ENCODE measurements at regions not wholly inside any gene's neighbourhood (a gene's known extent, or its start where the extent isn't known, plus 50 kb on each side); places are given as distances from the start of the nearest gene placed in this dataset.
"Not testable (repeated sequence)": the region's sequence is repeated elsewhere in the genome, so short reads cannot be mapped to it uniquely, and the experiment has no call there.

DNA sequence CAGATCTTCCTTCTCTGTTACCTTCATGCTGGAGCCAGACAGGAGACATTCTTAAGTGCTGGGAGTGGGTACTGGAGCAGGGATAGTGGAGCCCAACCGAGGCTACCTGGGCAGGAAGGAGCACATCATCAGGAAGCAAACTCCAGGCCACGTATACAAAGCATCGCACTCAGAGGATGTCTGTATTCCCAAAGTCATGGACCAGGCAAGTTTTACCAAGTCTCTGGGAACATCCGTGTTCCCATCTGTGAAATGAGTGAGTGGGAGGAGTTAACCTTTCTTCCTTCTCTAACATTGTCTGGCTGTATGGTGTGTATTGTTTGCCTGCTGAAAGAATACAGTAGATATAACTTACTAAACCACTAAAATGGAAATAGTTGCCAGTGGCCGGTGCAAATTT is 175.0 kb upstream of the TMEM45B start:
- Histone ChIP-seq H2BK5ac (ENCODE audit: low read length) (no peak overlapping the region), H3K27me3 (ENCODE audit: insufficient read depth, low read length, poor library complexity) (no peaks in the 10 kb centered on the region), H3K56ac (ENCODE audit: low read length) (no peak overlapping the region), H3K23ac (ENCODE audit: low read length) (no peak overlapping the region), H3K4ac (ENCODE audit: low read depth, low read length) (no peak overlapping the region), H3K4me2 (ENCODE audit: low read length) (no peak overlapping the region), H3K4me3 (ENCODE audit: low read length) (no peak overlapping the region), H2AK5ac (ENCODE audit: low read length) (no peak overlapping the region), H2BK120ac (ENCODE audit: low read depth, low read length) (no peak overlapping the region), H3K79me2 (ENCODE audit: control insufficient read depth, insufficient read depth, low read length) (no peaks in the 10 kb centered on the region), H3K4me1 (ENCODE audit: control insufficient read depth, low read depth, low read length) (no peaks in the 10 kb centered on the region), H3K18ac (ENCODE audit: low read length) (no peak overlapping the region), H4K5ac (ENCODE audit: low read length) (no peak overlapping the region), H3K27ac (ENCODE audit: low read depth, low read length) (no peak overlapping the region), H2BK15ac (replicated peaks; ENCODE audit: low read depth) (no peak overlapping the region), H3K36me3 (ENCODE audit: control insufficient read depth, insufficient read depth, low read length) (no peaks in the 10 kb centered on the region), H4K8ac (ENCODE audit: low read depth, low read length) (no peak overlapping the region), H3K9ac (ENCODE audit: low read length) (no peak overlapping the region), H3K79me1 (ENCODE audit: low read length) (no peaks in the 10 kb centered on the region)
- WGBS (ENCODE audit: extremely low coverage, insufficient coverage, low lambda C conversion rate) = no CpG with 5 or more reads among the region's 5 CpGs
- DNase-seq = no peak

- Histone ChIP-seq H3K4me3 (ENCODE audit: low read length) (no peak overlapping the region), H3K27me3 (ENCODE audit: insufficient read depth, low read length, poor library complexity) (no peaks in the 10 kb centered on the region), H3K9ac (ENCODE audit: low read length) (no peak overlapping the region), H4K8ac (ENCODE audit: low read depth, low read length) (no peak overlapping the region), H3K56ac (ENCODE audit: low read length) (no peak overlapping the region), H3K18ac (ENCODE audit: low read length) (no peak overlapping the region), H3K27ac (ENCODE audit: low read depth, low read length) (no peak overlapping the region), H3K36me3 (ENCODE audit: control insufficient read depth, insufficient read depth, low read length) (no peaks in the 10 kb centered on the region), H4K5ac (ENCODE audit: low read length) (no peak overlapping the region), H2BK5ac (ENCODE audit: low read length) (no peak overlapping the region), H3K4ac (ENCODE audit: low read depth, low read length) (no peak overlapping the region), H2BK15ac (replicated peaks; ENCODE audit: low read depth) (no peak overlapping the region), H2AK5ac (ENCODE audit: low read length) (no peak overlapping the region), H3K79me2 (ENCODE audit: control insufficient read depth, insufficient read depth, low read length) (no peaks in the 10 kb centered on the region), H2BK120ac (ENCODE audit: low read depth, low read length) (no peak overlapping the region), H3K4me2 (ENCODE audit: low read length) (no peak overlapping the region), H3K4me1 (ENCODE audit: control insufficient read depth, low read depth, low read length) (no peaks in the 10 kb centered on the region), H3K23ac (ENCODE audit: low read length) (no peak overlapping the region), H3K79me1 (ENCODE audit: low read length) (no peaks in the 10 kb centered on the region)
- no CpG with 5 or more reads among the region's 6 CpGs for WGBS (ENCODE audit: extremely low coverage, insufficient coverage, low lambda C conversion rate)
- no peak for DNase-seq
Observed at GRCh38 chr11:129643031-129643721, 172.5 kb upstream of the TMEM45B start.

- DNase-seq = no peak
- 100% methylated on average over 1 of the region's 3 CpGs for WGBS (ENCODE audit: extremely low coverage, insufficient coverage, low lambda C conversion rate)
- H4K8ac ChIP-seq (ENCODE audit: low read depth, low read length) = no peak overlapping the region
- H3K4ac ChIP-seq (ENCODE audit: low read depth, low read length) = no peak overlapping the region
- no peak overlapping the region for H4K5ac ChIP-seq (ENCODE audit: low read length)
- H3K4me3 ChIP-seq (ENCODE audit: low read length) = no peak overlapping the region
- H2BK120ac ChIP-seq (ENCODE audit: low read depth, low read length) = no peak overlapping the region
- no peak overlapping the region for H3K27ac ChIP-seq (ENCODE audit: low read depth, low read length)
- no peak overlapping the region for H3K4me2 ChIP-seq (ENCODE audit: low read length)
- no peak overlapping the region for H3K56ac ChIP-seq (ENCODE audit: low read length)
- H2BK15ac ChIP-seq (replicated peaks; ENCODE audit: low read depth) = no peak overlapping the region
- H3K36me3 ChIP-seq (ENCODE audit: control insufficient read depth, insufficient read depth, low read length) = no peaks in the 10 kb centered on the region
- no peaks in the 10 kb centered on the region for H3K79me2 ChIP-seq (ENCODE audit: control insufficient read depth, insufficient read depth, low read length)
- no peak overlapping the region for H2AK5ac ChIP-seq (ENCODE audit: low read length)
- no peak overlapping the region for H3K9ac ChIP-seq (ENCODE audit: low read length)
- no peak overlapping the region for H2BK5ac ChIP-seq (ENCODE audit: low read length)
- H3K23ac ChIP-seq (ENCODE audit: low read length) = no peak overlapping the region
- no peak overlapping the region for H3K18ac ChIP-seq (ENCODE audit: low read length)
- no peaks in the 10 kb centered on the region for H3K27me3 ChIP-seq (ENCODE audit: insufficient read depth, low read length, poor library complexity)
- no peaks in the 10 kb centered on the region for H3K4me1 ChIP-seq (ENCODE audit: control insufficient read depth, low read depth, low read length)
- no peaks in the 10 kb centered on the region for H3K79me1 ChIP-seq (ENCODE audit: low read length)
Observed at GRCh38 chr11:129644326-129644725, 171.3 kb upstream of the TMEM45B start.

- no peak for DNase-seq
- WGBS (ENCODE audit: extremely low coverage, insufficient coverage, low lambda C conversion rate) = no CpG with 5 or more reads among the region's 1 CpG
- H3K18ac ChIP-seq (ENCODE audit: low read length) = no peak overlapping the region
- H4K5ac ChIP-seq (ENCODE audit: low read length) = no peak overlapping the region
- no peak overlapping the region for H3K27ac ChIP-seq (ENCODE audit: low read depth, low read length)
- H3K4ac ChIP-seq (ENCODE audit: low read depth, low read length) = no peak overlapping the region
- no peaks in the 10 kb centered on the region for H3K79me1 ChIP-seq (ENCODE audit: low read length)
- H2BK5ac ChIP-seq (ENCODE audit: low read length) = no peak overlapping the region
- H3K56ac ChIP-seq (ENCODE audit: low read length) = no peak overlapping the region
- no peaks in the 10 kb centered on the region for H3K27me3 ChIP-seq (ENCODE audit: insufficient read depth, low read length, poor library complexity)
- H3K23ac ChIP-seq (ENCODE audit: low read length) = no peak overlapping the region
- no peak overlapping the region for H3K9ac ChIP-seq (ENCODE audit: low read length)
- H3K36me3 ChIP-seq (ENCODE audit: control insufficient read depth, insufficient read depth, low read length) = no peaks in the 10 kb centered on the region
- no peak overlapping the region for H2AK5ac ChIP-seq (ENCODE audit: low read length)
- H3K4me2 ChIP-seq (ENCODE audit: low read length) = no peak overlapping the region
- no peak overlapping the region for H2BK120ac ChIP-seq (ENCODE audit: low read depth, low read length)
- H3K79me2 ChIP-seq (ENCODE audit: control insufficient read depth, insufficient read depth, low read length) = no peaks in the 10 kb centered on the region
- H2BK15ac ChIP-seq (replicated peaks; ENCODE audit: low read depth) = no peak overlapping the region
- H3K4me1 ChIP-seq (ENCODE audit: control insufficient read depth, low read depth, low read length) = no peaks in the 10 kb centered on the region
- no peak overlapping the region for H3K4me3 ChIP-seq (ENCODE audit: low read length)
- H4K8ac ChIP-seq (ENCODE audit: low read depth, low read length) = no peak overlapping the region
Observed at GRCh38 chr11:129645943-129646342, 169.7 kb upstream of the TMEM45B start.

- not testable (repeated sequence) for H3K79me1 ChIP-seq (ENCODE audit: low read length); H3K27me3 ChIP-seq (ENCODE audit: insufficient read depth, low read length, poor library complexity); H3K36me3 ChIP-seq (ENCODE audit: control insufficient read depth, insufficient read depth, low read length); H4K8ac ChIP-seq (ENCODE audit: low read depth, low read length); H3K4ac ChIP-seq (ENCODE audit: low read depth, low read length); H3K4me2 ChIP-seq (ENCODE audit: low read length); H3K4me3 ChIP-seq (ENCODE audit: low read length); H4K5ac ChIP-seq (ENCODE audit: low read length); H3K23ac ChIP-seq (ENCODE audit: low read length); H3K9ac ChIP-seq (ENCODE audit: low read length); H3K18ac ChIP-seq (ENCODE audit: low read length); H2BK15ac ChIP-seq (replicated peaks; ENCODE audit: low read depth); H2BK5ac ChIP-seq (ENCODE audit: low read length); H2AK5ac ChIP-seq (ENCODE audit: low read length); DNase-seq; H3K27ac ChIP-seq (ENCODE audit: low read depth, low read length); H3K79me2 ChIP-seq (ENCODE audit: control insufficient read depth, insufficient read depth, low read length); H3K56ac ChIP-seq (ENCODE audit: low read length); H3K4me1 ChIP-seq (ENCODE audit: control insufficient read depth, low read depth, low read length); H2BK120ac ChIP-seq (ENCODE audit: low read depth, low read length)
- no CpG with 5 or more reads among the region's 4 CpGs for WGBS (ENCODE audit: extremely low coverage, insufficient coverage, low lambda C conversion rate)
Observed at GRCh38 chr11:129650044-129650443, 165.6 kb upstream of the TMEM45B start.

DNA sequence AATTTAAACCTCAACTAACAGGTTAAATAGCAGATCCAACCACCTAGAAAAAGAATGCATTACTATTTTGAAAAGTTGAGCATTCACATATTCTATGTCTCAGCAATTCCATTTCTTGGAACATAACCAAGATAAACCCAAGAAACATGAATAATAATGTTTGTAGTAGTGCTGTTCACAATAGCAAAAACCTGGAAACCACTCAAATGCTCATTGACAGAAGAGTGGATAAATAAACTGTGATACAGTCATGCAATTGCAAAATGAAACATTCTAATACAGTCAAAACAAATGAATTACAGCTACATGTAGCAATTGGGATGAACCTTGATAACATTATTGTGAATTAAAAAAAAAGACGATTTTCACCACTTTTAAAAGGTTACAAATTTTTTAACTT is 162.8 kb upstream of the TMEM45B start:
- Histone ChIP-seq H3K79me2 (ENCODE audit: control insufficient read depth, insufficient read depth, low read length) (no peaks in the 10 kb centered on the region), H3K4me1 (ENCODE audit: control insufficient read depth, low read depth, low read length) (peaks cover 1% of the 10 kb centered on the region), H4K8ac (ENCODE audit: low read depth, low read length) (no peak overlapping the region), H3K4ac (ENCODE audit: low read depth, low read length) (no peak overlapping the region), H2BK120ac (ENCODE audit: low read depth, low read length) (no peak overlapping the region), H2AK5ac (ENCODE audit: low read length) (no peak overlapping the region), H3K27me3 (ENCODE audit: insufficient read depth, low read length, poor library complexity) (no peaks in the 10 kb centered on the region), H3K79me1 (ENCODE audit: low read length) (no peaks in the 10 kb centered on the region), H2BK15ac (replicated peaks; ENCODE audit: low read depth) (no peak overlapping the region), H3K18ac (ENCODE audit: low read length) (no peak overlapping the region), H3K4me3 (ENCODE audit: low read length) (no peak overlapping the region), H3K36me3 (ENCODE audit: control insufficient read depth, insufficient read depth, low read length) (no peaks in the 10 kb centered on the region), H4K5ac (ENCODE audit: low read length) (no peak overlapping the region), H3K9ac (ENCODE audit: low read length) (no peak overlapping the region), H2BK5ac (ENCODE audit: low read length) (no peak overlapping the region), H3K27ac (ENCODE audit: low read depth, low read length) (no peak overlapping the region), H3K23ac (ENCODE audit: low read length) (no peak overlapping the region), H3K4me2 (ENCODE audit: low read length) (no peak overlapping the region), H3K56ac (ENCODE audit: low read length) (no peak overlapping the region)
- DNase-seq = no peak
- WGBS (ENCODE audit: extremely low coverage, insufficient coverage, low lambda C conversion rate) = no CpG with 5 or more reads among the region's 1 CpG
